ENCODE measurements at regions not wholly inside any gene's neighbourhood (a gene's known extent, or its start where the extent isn't known, plus 50 kb on each side); places are given as distances from the start of the nearest gene placed in this dataset.

DNA sequence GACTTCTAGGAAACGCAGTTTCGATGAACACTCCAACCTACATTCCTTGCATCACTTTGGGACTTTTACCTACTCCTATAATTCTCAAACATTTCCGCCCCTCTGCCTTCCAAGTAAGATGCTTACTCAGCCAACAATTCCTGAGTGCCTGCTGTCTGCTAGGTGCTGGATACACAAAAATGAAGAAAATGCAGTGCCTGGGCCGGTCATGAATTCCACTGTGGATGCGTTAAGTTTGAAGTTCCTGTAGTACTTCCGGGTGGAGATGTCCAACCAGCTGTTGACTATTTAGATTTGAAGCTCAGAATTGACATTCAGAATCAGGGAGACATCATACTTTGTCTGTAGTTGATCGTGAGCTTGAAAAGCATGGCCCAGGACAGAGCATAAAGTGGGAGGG is 89.2 kb downstream of the LYZL1 start:
- Histone ChIP-seq H3K4me3 (ENCODE audit: insufficient read depth, low read depth, low read length) (no peak overlapping the region), H3K27ac (ENCODE audit: insufficient read depth, low read length) (no peak overlapping the region), H2AFZ (replicated peaks; ENCODE audit: low read length, poor library complexity) (no peak overlapping the region), H3K18ac (ENCODE audit: low read depth, low read length) (no peak overlapping the region; the same call in 1 of the 2 replicates), H2AK9ac (replicated peaks; ENCODE audit: low read depth, low read length, poor library complexity) (no peak overlapping the region), H3K4me2 (ENCODE audit: low read depth, low read length) (no peak overlapping the region), H2BK15ac (ENCODE audit: low read depth, low read length) (no peak overlapping the region), H4K20me1 (ENCODE audit: insufficient read depth, low read length) (no peaks in the 10 kb centered on the region), H3K9ac (ENCODE audit: low read depth, low read length) (no peak overlapping the region), H2AK5ac (ENCODE audit: low read depth, low read length) (no peak overlapping the region), H3K14ac (replicated peaks; ENCODE audit: low read depth, low read length) (no peak overlapping the region), H4K5ac (ENCODE audit: low read depth, low read length) (no peak overlapping the region), H2BK20ac (ENCODE audit: low read depth, low read length) (no peak overlapping the region), H2BK5ac (ENCODE audit: low read depth, low read length, poor library complexity, severe bottlenecking) (no peak overlapping the region), H3K9me1 (ENCODE audit: insufficient read depth, low read length) (no peaks in the 10 kb centered on the region), H3K9me3 (ENCODE audit: control insufficient read depth, insufficient read depth, low read length) (peaks cover 3% of the 10 kb centered on the region; the same call in 1 of the 2 replicates), H3K4me1 (ENCODE audit: control insufficient read depth, insufficient read depth, low read length) (peaks cover 3% of the 10 kb centered on the region; the same call in 1 of the 2 replicates), H3K23ac (ENCODE audit: low read depth, low read length) (no peak overlapping the region), H3K4ac (ENCODE audit: low read depth, low read length) (no peak overlapping the region), H3K27me3 (ENCODE audit: control insufficient read depth, insufficient read depth, low read length) (peaks cover 22% of the 10 kb centered on the region), H4K8ac (ENCODE audit: low read depth in 2 of 2, low read length in 2 of 2) (no peak overlapping the region), H3K79me1 (ENCODE audit: low read depth in 1 of 2, low read length in 2 of 2) (no peaks in the 10 kb centered on the region), H3K36me3 (ENCODE audit: control insufficient read depth, insufficient read depth, low read length) (no peaks in the 10 kb centered on the region), H3K56ac (ENCODE audit: extremely low read depth, insufficient read depth, low read length) (no peak overlapping the region), H4K91ac (ENCODE audit: insufficient read depth, low read depth, low read length) (no peak overlapping the region), H2BK120ac (ENCODE audit: low read depth, low read length) (no peak overlapping the region)
- in situ Hi-C loops (cut with MboI; ENCODE audit: low sequenced_read_pairs): no loop called here
- POLR2A ChIA-PET (ENCODE audit: unreplicated experiment): no interaction called here
- DNase-seq (no peak), ATAC-seq (ENCODE audit: low read depth) (no peak)
- no TSS peak for BruUV-seq (replicated peaks)
- no peak for TF ChIP-seq BHLHE40 (IDR thresholded peaks at IDR 0.05; ENCODE audit: low read depth, low read length)
- no peak for TF ChIP-seq SMC3 (IDR thresholded peaks at IDR 0.05; ENCODE audit: low read depth, low read length)
- TF ChIP-seq RAD21 (IDR thresholded peaks at IDR 0.05; ENCODE audit: low read length): no peak
- TF ChIP-seq CEBPB (IDR thresholded peaks at IDR 0.05; ENCODE audit: low read depth, low read length): no peak
- TF ChIP-seq, protein P1, sequence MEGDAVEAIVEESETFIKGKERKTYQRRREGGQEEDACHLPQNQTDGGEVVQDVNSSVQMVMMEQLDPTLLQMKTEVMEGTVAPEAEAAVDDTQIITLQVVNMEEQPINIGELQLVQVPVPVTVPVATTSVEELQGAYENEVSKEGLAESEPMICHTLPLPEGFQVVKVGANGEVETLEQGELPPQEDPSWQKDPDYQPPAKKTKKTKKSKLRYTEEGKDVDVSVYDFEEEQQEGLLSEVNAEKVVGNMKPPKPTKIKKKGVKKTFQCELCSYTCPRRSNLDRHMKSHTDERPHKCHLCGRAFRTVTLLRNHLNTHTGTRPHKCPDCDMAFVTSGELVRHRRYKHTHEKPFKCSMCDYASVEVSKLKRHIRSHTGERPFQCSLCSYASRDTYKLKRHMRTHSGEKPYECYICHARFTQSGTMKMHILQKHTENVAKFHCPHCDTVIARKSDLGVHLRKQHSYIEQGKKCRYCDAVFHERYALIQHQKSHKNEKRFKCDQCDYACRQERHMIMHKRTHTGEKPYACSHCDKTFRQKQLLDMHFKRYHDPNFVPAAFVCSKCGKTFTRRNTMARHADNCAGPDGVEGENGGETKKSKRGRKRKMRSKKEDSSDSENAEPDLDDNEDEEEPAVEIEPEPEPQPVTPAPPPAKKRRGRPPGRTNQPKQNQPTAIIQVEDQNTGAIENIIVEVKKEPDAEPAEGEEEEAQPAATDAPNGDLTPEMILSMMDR (conservative IDR thresholded peaks at IDR 0.05; ENCODE audit: low read depth, low read length): no peak
- no peak for TF ChIP-seq RCOR1 (IDR thresholded peaks at IDR 0.05; ENCODE audit: insufficient replicate concordance, low read length)
- no peak for TF ChIP-seq POLR2A (IDR thresholded peaks at IDR 0.05; ENCODE audit: low read depth, low read length)
- no peak for TF ChIP-seq CHD1 (IDR thresholded peaks at IDR 0.05; ENCODE audit: low read depth, low read length)
- no peak for TF ChIP-seq MAZ (IDR thresholded peaks at IDR 0.05; ENCODE audit: borderline replicate concordance, low read depth, low read length)
- TF ChIP-seq, protein P2, sequence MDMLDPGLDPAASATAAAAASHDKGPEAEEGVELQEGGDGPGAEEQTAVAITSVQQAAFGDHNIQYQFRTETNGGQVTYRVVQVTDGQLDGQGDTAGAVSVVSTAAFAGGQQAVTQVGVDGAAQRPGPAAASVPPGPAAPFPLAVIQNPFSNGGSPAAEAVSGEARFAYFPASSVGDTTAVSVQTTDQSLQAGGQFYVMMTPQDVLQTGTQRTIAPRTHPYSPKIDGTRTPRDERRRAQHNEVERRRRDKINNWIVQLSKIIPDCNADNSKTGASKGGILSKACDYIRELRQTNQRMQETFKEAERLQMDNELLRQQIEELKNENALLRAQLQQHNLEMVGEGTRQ (IDR thresholded peaks at IDR 0.05; ENCODE audit: low read depth, low read length): no peak
- TF ChIP-seq MXI1 (IDR thresholded peaks at IDR 0.05; ENCODE audit: borderline replicate concordance, low read depth, low read length): no peak
- no peak for TF ChIP-seq FOS (IDR thresholded peaks at IDR 0.05; ENCODE audit: low read depth, low read length)
- no peak for TF ChIP-seq NFE2L2 (IDR thresholded peaks at IDR 0.05; ENCODE audit: low read depth, low read length)
- TF ChIP-seq RFX5 (IDR thresholded peaks at IDR 0.05; ENCODE audit: low read depth, low read length): no peak
- TF ChIP-seq, protein P3, sequence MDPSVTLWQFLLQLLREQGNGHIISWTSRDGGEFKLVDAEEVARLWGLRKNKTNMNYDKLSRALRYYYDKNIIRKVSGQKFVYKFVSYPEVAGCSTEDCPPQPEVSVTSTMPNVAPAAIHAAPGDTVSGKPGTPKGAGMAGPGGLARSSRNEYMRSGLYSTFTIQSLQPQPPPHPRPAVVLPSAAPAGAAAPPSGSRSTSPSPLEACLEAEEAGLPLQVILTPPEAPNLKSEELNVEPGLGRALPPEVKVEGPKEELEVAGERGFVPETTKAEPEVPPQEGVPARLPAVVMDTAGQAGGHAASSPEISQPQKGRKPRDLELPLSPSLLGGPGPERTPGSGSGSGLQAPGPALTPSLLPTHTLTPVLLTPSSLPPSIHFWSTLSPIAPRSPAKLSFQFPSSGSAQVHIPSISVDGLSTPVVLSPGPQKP (IDR thresholded peaks at IDR 0.05; ENCODE audit: borderline replicate concordance, low read depth, low read length): no peak
- no peak for TF ChIP-seq MAFK (IDR thresholded peaks at IDR 0.05; ENCODE audit: low read depth, low read length)
- dilution Hi-C loops (cut with HindIII; ENCODE audit: low sequenced_read_pairs, unreplicated experiment): no loop called here
- CTCF ChIA-PET: interaction anchor here (1.0 to 1.1 kb wide), 2 partner anchors 9 to 12 kb away, joined by 3 read pairs; no protein-coding TSS in a partner anchor
- intact Hi-C loops (cut with micrococcal nuclease): no loop called here
- WGBS, 2 experiments (ENCODE audit: extremely low coverage in 2 of 2, insufficient read length in 1 of 2): 87% methylated on average over 7 of the region's 7 CpGs; no CpG with 5 or more reads in 1 of the 2 experiments

Measured in IMR-90 (cell line).